GM18508 (cell line): ENCODE measurements at regions not wholly inside any gene's neighbourhood (a gene's known extent, or its start where the extent isn't known, plus 50 kb on each side); places are given as distances from the start of the nearest gene placed in this dataset.
A peak's percentile ranks its signal among the peaks of the same experiment; 100 is the strongest.
"Not testable (repeated sequence)": the region's sequence is repeated elsewhere in the genome, so short reads cannot be mapped to it uniquely, and the experiment has no call there.

Experiments used
- ATAC-seq: cut with Tn5 transposase; IDR thresholded peaks from one replicate; pipeline ENCODE4 v1.9.1; 2021; ENCODE audit warnings: moderate number of reproducible peaks; ENCODE audit not compliant: insufficient read depth, unreplicated experiment

GRCh38 chr7:142508251-142508650, 241.0 kb upstream of the PRSS1 start:
- no peak for ATAC-seq

DNA sequence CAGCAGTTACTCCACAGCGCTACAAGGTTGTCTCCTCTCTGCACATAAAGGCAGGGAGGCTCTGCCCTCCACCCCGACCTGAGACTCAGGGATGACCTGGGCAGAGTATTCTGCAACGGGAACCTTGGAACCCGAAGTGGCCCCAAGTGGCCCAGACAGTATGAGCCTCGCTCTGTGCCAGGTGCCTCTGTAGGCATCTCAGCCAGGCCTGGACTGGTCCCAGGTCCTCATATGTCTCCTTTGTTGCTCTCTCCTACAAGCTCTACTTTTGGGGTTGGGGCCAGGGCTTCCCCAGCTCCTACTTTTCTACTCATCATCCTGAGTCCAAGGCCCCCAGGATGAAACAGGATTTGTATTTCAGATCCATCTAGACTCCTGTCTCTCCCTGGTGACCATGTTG, 241.5 kb upstream of the PRSS1 start:
- ATAC-seq = no peak

- not testable (repeated sequence) for ATAC-seq
Measured at GRCh38 chr7:142507066-142507465, 242.2 kb upstream of the PRSS1 start.

GRCh38 chr7:142506601-142507000, 242.7 kb upstream of the PRSS1 start:
- no peak for ATAC-seq

DNA sequence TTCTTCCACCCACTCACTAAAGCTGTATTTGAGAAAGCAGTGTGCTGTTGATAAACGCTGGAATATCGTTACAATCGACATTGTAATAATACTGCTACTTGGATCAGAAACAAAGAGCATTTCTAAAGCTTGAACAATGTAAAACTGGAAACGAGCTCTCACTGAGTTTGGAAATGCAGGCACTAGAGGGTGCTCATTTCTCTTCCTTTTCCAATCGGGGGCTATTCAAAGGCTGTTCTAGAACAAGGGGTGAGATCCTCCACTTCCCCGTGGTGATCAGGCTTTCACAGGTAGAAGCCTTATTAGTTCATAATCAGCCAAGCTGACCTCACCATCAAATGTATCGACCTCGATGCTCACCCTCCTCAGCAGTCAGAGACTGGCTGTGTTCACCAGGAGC, 245.3 kb upstream of the PRSS1 start:
- not testable (repeated sequence) for ATAC-seq

DNA sequence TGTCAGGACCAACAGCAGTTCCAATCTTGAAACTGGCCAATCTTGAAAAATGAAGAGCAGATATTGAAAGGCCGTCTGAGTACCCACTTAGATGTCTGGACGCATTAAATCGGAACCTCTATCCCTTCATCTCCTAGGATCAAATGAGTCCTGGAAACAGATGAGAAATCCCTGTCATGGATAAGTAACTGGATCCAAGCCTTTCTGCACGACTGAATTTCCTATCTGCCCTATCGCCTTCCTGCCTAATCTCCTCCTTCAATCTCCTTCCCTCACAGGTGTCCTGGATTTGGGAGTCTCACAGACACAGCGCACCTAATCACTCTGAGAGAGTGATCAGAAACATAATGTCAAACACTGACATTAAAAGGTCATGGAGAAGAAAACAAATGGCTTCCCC, 245.2 kb upstream of the PRSS58 start:
- ATAC-seq = no peak

DNA sequence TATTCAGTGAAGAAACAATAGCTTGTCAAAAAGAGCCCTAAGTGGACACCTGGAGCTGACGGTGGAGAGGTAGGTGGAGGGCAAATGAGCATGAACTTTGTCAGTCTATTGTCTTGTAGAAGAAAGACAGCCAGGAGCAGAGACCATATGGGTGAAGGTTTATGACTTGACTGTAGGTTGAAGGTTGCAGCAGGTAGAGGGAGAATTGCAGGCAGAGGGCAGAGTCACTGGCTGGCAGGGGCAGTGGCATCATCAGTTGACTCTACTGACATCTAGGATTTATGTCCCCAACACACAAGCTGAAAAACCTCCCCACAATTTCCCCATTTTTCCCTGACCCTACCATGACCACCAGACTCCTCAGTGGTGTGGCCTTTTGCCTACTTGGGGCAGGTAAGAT, 243.6 kb upstream of the PRSS58 start:
- ATAC-seq = no peak

DNA sequence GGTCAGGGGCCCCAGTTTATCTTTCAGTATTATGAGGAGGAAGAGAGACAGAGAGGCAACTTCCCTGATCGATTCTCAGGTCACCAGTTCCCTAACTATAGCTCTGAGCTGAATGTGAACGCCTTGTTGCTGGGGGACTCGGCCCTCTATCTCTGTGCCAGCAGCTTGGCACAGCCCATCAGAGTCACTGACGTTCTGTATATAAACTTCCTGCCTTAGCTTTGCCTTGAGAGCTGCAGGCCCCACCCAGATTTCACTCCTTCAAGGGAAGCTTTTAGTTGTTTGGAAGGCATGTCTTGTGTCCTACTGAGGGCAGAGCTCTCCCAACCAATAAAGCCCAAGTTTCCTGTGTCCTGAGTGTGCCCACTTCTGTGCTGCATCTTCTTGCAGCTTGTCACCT, 242.5 kb upstream of the PRSS58 start:
- ATAC-seq = no peak

DNA sequence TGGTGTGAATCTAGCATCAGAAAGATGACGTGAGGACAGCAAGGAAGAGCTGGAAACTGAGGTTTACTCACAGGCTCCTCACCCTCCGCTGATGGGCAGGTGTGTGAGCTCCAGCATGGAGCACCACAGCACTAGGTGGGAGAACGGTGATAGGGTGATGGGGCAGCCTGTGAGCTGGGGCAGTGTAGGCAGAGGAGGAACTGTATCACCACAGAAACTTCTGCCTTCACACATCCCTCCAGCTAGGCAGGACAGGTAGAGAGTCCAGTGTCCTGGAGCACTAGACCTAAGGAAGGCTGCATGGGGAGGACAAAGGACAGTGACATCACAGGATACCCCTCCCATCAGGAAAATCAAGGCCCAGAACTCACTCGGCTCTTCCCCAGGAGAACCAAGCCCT, 241.8 kb upstream of the PRSS58 start:
- ATAC-seq = no peak

- ATAC-seq = no peak
Measured at GRCh38 chr7:142498364-142498763, 240.5 kb upstream of the PRSS58 start.

DNA sequence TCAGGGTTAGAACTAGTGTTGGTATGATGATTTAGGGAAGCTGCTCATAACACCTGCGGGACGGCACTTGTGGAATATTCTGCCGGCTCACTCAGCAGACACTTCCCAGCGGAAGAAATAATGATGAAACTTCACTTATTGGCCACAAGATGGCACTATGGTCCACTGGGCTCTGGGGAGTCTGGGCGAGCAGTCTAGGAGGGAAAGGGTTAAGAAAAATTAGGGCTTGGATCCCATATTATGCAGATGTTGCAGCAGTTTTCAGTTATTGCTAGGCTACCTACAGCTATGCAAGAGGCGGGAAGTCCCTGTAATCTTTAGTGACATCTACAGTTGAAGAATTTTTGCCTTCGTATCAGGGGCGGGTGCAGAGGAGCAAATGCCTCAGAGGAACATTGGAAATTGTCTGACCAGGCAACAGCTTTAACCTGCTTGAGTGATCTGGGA, 238.7 kb upstream of the PRSS58 start:
- peak; percentile 68 for ATAC-seq

DNA sequence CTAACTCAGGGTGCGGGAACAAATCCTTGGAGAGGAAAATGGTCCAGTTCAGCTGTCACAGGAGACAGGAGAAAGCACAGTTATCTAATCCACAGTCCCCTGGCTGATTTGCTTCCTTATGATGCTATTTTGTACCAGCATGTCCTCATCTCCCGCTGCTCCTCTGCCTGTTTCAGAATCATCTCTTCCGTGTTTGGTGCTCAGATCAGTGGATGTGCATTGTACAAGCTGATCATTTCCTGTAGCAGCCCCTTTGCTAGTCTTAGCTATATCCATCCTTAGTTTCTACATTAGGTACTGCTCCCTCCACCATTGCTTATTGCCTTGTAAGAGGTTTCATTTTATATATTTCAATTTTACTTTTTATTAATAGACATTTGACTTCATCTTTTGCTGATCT, 238.0 kb upstream of the PRSS58 start:
- not testable (repeated sequence) for ATAC-seq

DNA sequence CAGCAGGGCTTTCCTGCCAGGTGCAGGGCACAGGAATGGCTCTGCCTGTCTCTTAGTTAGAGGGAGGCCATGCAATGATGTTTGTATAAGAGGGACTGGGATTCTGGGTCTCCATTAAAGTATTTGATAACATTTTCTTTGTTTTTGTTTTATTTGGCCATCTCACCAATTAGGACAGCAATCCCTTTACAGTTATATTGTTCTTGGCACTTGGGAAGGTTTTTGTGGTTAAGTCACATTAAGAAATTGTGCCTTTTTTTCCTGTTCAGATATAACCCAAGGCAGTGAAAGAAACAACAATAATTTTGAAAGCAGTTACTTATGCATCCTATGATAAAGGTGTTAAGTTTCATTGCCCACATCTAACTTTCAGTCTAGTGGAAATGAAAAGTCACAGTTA, 237.4 kb upstream of the PRSS58 start:
- ATAC-seq = not testable (repeated sequence)

DNA sequence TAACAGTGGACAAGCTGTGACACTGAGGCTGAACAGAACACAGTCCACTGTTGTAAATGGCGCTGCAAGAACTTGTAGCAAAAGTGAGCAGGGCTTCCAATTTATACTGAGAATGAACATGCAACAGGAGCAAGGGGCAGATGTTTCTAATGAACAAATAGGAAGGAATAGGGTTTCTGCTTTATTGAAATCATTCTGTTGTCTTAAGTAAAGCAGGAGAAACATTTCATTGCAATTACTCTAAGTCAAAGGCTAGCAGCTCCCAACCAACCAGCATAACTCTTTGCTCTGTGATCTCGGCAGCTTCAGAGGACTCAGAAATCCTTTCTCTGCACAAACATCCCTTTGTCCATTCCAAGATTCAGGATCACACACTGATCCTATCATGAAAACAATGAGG, 236.2 kb upstream of the PRSS58 start:
- no peak for ATAC-seq

- ATAC-seq = no peak
Measured at GRCh38 chr7:142488842-142489241, 231.0 kb upstream of the PRSS58 start.

GRCh38 chr7:142488036-142488633, 230.3 kb upstream of the PRSS58 start:
- no peak for ATAC-seq

GRCh38 chr7:142487565-142487964, 229.7 kb upstream of the PRSS58 start:
- ATAC-seq = not testable (repeated sequence)

DNA sequence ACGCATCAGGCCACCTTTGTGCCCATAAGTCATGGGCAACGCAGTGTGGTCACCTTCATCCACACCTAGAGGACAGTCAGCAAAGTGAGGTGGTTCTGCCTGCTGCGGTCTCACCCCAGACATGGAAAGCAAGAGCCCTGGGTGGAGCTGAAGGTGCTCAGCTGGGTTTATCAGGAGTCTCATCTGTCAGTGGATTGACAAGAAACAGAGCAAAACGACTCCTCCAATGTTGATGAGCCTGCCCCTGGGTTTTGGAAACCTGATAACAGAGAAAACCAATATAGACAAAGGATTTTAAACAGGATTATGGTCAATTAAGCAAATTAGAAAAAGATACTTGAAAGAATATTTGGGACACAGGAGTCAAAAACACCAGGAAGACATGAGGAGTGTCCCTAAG, 229.3 kb upstream of the PRSS58 start:
- no peak for ATAC-seq

GRCh38 chr7:142485617-142486226, 227.9 kb upstream of the PRSS58 start:
- ATAC-seq = no peak

DNA sequence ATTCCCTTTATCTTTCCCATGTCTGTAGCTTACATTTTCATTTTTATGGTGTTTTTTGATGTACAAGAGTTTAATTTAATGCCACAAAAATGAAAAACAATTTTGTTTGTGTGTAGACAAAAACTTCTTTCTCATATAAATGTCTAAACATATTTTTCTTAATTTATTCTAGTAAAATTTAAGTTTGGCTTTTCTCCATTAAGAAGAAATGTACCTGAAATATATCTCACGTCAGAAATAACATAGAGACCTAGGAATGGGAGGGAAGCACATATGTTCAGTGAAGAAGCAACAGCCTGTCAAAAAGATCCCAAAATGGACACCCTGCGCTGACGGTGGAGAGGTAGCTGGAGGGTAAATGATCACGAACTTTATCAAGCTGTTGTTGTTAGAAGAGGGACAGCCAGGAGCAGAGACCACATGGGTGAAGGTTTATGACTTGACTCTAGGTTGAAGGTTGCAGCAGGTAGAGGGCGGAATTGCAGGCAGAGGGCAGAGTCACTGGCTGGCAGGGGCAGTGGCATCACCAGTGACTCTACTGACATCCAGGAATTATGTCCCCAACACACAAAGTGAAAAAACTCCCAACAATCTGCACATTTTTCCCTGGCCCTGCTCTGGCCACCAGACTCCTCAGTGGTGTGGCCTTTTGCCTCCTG, 225.9 kb upstream of the PRSS58 start:
- no peak for ATAC-seq

GRCh38 chr7:142482891-142483658, 225.2 kb upstream of the PRSS58 start:
- ATAC-seq = no peak
